Colonic mucosa (tissue), 4 donors: ENCODE measurements at regions not wholly inside any gene's neighbourhood (a gene's known extent, or its start where the extent isn't known, plus 50 kb on each side); places are given as distances from the start of the nearest gene placed in this dataset.

Experiments used
- DNase-seq: peaks from one replicate; pipeline ENCODE4 v3.0.0-alpha.2; 2020
- H3K27ac ChIP-seq: fragments of 200-600 bp; one replicate; pipeline ENCODE4 v1.8.0; 2021
- H3K27me3 ChIP-seq: fragments of 200-600 bp; one replicate; pipeline ENCODE4 v1.8.0; 2021
- H3K36me3 ChIP-seq: fragments of 200-600 bp; one replicate; pipeline ENCODE4 v1.8.0; 2021
- H3K4me1 ChIP-seq: fragments of 200-600 bp; one replicate; pipeline ENCODE4 v1.8.0; 2021; ENCODE audit warnings: mild to moderate bottlenecking
- H3K4me3 ChIP-seq: fragments of 200-600 bp; one replicate; pipeline ENCODE4 v1.8.0; 2021
- H3K9ac ChIP-seq, 2 donors: one replicate each; pipeline ENCODE4 v1.7.0; 2013; ENCODE audit warnings: control low read depth in 2 of 2, low read depth in 2 of 2, low read length in 2 of 2
- H3K9me3 ChIP-seq: fragments of 200-600 bp; one replicate; pipeline ENCODE4 v1.8.0; 2021
- intact Hi-C: fragments of 100-400 bp; cut with DNase I; formaldehyde crosslinking; loops from one replicate; pipeline ENCODE4 v1.14.1; 2022
- TF ChIP-seq, protein P1 (sequence below): fragments of 200-600 bp; IDR thresholded peaks from one replicate; pipeline ENCODE4 v1.8.0; 2022; ENCODE audit warnings: antibody characterized with exemption, mild to moderate bottlenecking
- donor health status: healthy.
- donor health status: DM: no; HTN: no; CAD: no.
- donor health status: DM: no; HTN: no; CAD: no.

DNA sequence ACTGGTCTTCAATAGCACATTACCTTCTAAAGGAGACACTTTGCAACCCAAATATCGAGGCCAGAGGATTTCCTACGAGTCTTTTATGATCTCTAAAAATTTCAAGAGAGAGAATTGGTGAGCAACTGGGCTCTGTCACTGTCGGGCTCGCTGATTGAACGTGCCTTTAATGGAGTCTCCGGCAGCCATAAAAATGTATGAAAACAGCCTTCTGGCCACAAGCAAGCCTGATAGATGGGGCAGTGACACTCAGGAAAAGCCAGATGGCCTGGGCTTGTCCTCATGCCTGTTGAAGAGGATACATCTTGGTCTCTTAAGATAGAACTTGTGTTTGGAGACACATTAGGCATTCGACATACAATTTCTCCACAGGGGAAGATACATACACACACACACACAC lies 419.5 kb upstream of the PROK2 start:
- DNase-seq, result no peak
- intact Hi-C loops, result no loop called here
- Histone ChIP-seq H3K9me3 (no peaks in the 10 kb centered on the region), H3K4me1 (no peaks in the 10 kb centered on the region), H3K27me3 (no peaks in the 10 kb centered on the region), H3K36me3 (no peaks in the 10 kb centered on the region), H3K27ac (no peak overlapping the region), H3K4me3 (no peak overlapping the region), H3K9ac (no peak overlapping the region)
- TF ChIP-seq, protein P1, sequence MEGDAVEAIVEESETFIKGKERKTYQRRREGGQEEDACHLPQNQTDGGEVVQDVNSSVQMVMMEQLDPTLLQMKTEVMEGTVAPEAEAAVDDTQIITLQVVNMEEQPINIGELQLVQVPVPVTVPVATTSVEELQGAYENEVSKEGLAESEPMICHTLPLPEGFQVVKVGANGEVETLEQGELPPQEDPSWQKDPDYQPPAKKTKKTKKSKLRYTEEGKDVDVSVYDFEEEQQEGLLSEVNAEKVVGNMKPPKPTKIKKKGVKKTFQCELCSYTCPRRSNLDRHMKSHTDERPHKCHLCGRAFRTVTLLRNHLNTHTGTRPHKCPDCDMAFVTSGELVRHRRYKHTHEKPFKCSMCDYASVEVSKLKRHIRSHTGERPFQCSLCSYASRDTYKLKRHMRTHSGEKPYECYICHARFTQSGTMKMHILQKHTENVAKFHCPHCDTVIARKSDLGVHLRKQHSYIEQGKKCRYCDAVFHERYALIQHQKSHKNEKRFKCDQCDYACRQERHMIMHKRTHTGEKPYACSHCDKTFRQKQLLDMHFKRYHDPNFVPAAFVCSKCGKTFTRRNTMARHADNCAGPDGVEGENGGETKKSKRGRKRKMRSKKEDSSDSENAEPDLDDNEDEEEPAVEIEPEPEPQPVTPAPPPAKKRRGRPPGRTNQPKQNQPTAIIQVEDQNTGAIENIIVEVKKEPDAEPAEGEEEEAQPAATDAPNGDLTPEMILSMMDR, result no peak

DNA sequence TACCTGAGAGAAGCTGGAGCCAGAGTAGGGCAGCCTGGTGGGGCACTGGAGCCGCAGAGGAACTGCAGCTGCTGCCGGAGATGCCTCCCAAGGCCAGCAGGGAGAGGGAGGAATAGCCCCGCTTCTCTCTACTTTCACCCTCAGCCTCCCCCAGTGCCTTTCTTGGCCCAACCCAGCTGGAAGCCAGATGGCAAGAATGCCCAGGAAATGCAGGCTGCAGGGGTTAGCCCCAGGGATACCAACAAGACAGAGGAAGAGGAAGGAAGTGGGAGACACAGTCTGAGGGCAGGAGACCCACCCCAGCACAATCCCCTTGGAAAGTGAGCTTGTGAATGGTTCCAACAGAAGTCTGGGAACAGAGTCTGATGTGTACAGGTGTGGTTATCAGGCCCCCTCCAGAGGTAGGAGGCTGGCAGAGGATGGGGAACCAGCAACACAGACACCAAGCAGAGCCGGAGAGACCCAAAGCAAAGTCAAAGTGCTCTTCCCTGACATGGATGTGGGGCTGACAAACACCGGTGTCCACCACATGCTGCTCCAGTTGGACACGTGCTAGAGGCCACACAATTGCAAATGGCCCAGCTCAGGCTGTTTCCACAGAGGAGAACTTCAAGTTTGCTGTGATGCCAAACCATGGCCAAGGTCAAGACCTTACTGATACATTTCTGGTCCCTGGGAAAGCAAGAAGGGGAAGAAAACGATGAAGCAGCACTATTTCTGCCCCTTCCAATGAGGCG lies 418.8 kb upstream of the PROK2 start:
- H3K4me1 ChIP-seq, result no peaks in the 10 kb centered on the region
- H3K4me3 ChIP-seq, result no peak overlapping the region
- H3K9ac ChIP-seq, result no peak overlapping the region
- no peak overlapping the region for H3K27ac ChIP-seq
- TF ChIP-seq, protein P1, result no peak
- DNase-seq, result no peak
- H3K27me3 ChIP-seq, result no peaks in the 10 kb centered on the region
- intact Hi-C loops, result no loop called here
- no peaks in the 10 kb centered on the region for H3K36me3 ChIP-seq
- H3K9me3 ChIP-seq, result no peaks in the 10 kb centered on the region

DNA sequence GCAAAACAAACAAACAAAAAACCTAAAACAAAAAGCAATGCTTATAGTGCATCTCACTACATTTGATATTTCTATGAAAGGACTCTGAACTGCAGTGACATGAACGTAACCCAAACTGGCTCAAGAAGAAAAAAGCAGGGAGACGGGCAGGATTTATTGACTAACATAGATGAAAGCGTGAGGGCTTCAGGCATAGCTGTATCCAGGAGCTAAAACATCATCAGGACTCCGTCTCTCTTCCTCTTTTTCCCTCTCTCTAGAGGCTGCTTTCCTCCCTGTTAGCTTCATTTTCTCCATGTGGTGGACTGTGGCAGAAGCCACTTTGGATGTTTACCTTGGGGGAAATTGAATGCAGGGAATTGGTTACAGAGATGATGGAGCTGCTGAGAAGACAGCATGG lies 418.2 kb upstream of the PROK2 start:
- Histone ChIP-seq H3K36me3 (no peaks in the 10 kb centered on the region), H3K27me3 (no peaks in the 10 kb centered on the region)
- intact Hi-C loops, result no loop called here

DNA sequence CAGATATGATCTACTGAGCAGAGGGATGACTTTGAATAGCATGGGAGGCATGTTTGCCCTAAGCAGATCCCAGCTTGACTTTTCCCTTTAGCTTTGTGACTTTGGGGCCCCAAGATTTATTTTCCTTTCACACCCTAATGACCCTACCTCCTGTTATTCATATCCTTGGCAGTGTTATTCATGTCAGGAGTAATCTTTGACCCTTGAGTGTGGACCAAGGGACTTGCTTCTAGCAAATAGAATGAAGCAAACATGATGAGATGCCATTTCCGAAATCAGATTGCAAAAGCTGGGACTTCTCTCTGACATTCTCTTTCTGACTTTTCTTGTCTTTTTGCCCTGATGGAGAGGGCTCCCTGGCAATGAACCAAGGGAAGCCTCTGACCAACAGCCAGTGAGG lies 415.4 kb upstream of the PROK2 start:
- TF ChIP-seq, protein P1, result no peak
- H3K4me1 ChIP-seq, result no peaks in the 10 kb centered on the region
- intact Hi-C loops, result no loop called here
- no peak overlapping the region for H3K9ac ChIP-seq
- no peak overlapping the region for H3K27ac ChIP-seq
- H3K4me3 ChIP-seq, result no peak overlapping the region
- no peaks in the 10 kb centered on the region for H3K9me3 ChIP-seq
- H3K27me3 ChIP-seq, result no peaks in the 10 kb centered on the region
- H3K36me3 ChIP-seq, result no peaks in the 10 kb centered on the region
- no peak for DNase-seq

More for the DNA sequence above, 418.2 kb upstream of the PROK2 start:
- TF ChIP-seq, protein P1, result no peak
- Histone ChIP-seq H3K9ac (no peak overlapping the region), H3K9me3 (no peaks in the 10 kb centered on the region), H3K27ac (no peak overlapping the region), H3K4me1 (no peaks in the 10 kb centered on the region), H3K4me3 (no peak overlapping the region)
- no peak for DNase-seq

DNA sequence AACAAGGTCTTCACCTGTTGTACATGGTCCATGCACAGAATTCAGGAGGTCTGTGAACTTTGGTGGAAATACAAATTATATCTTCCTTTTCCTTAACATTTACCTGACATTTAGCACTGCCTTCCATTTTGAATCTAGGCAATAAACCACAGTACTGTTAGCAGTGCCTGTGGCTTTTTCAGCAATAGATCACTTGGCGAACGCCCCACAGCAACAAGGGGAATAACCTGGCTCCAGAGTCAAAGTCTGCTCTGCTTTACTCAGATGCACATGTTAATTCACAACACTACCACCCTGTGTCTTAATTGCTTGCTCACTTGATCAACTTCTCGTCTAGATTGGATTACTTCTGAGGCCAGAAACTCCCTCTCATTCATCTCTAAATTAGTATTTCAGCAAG lies 414.6 kb upstream of the PROK2 start:
- no peak overlapping the region for H3K4me3 ChIP-seq
- no peaks in the 10 kb centered on the region for H3K9me3 ChIP-seq
- H3K4me1 ChIP-seq, result no peaks in the 10 kb centered on the region
- TF ChIP-seq, protein P1, result no peak
- DNase-seq, result no peak
- H3K27ac ChIP-seq, result no peak overlapping the region
- intact Hi-C loops, result no loop called here
- no peaks in the 10 kb centered on the region for H3K36me3 ChIP-seq
- H3K9ac ChIP-seq, result no peak overlapping the region
- H3K27me3 ChIP-seq, result no peaks in the 10 kb centered on the region
